IMR-90 (cell line): ENCODE measurements at regions not wholly inside any gene's neighbourhood (a gene's known extent, or its start where the extent isn't known, plus 50 kb on each side); places are given as distances from the start of the nearest gene placed in this dataset.

Source experiments
- CEBPB ChIP-seq: IDR thresholded peaks from 2 replicates; pipeline ENCODE4 v1.6.1; 2012; ENCODE audit warnings: low read depth, low read length, improper control_type of control experiment
- CHD1 ChIP-seq: IDR thresholded peaks from 2 replicates; pipeline ENCODE4 v1.6.1; 2012; ENCODE audit warnings: low read depth, low read length, improper control_type of control experiment
- FOS ChIP-seq: fragments of 150-350 bp; IDR thresholded peaks from 2 replicates; pipeline ENCODE4 v1.6.1; 2016; ENCODE audit warnings: low read depth, low read length
- MAFK ChIP-seq: IDR thresholded peaks from 2 replicates; pipeline ENCODE4 v1.6.1; 2012; ENCODE audit warnings: low read depth, low read length, improper control_type of control experiment
- MAZ ChIP-seq: IDR thresholded peaks from 2 replicates; pipeline ENCODE4 v1.6.1; 2012; ENCODE audit warnings: low read depth, mild to moderate bottlenecking, low read length, improper control_type of control experiment, moderate library complexity, borderline replicate concordance
- MXI1 ChIP-seq: IDR thresholded peaks from 2 replicates; pipeline ENCODE4 v1.6.1; 2012; ENCODE audit warnings: low read depth, mild to moderate bottlenecking, low read length, moderate library complexity, borderline replicate concordance
- POLR2A ChIP-seq: IDR thresholded peaks from 2 replicates; pipeline ENCODE4 v1.6.1; 2012; ENCODE audit warnings: mild to moderate bottlenecking, low read depth, low read length
- RAD21 ChIP-seq: IDR thresholded peaks from 2 replicates; pipeline ENCODE4 v1.6.1; 2012; ENCODE audit warnings: low read length, improper control_type of control experiment
- RCOR1 ChIP-seq: IDR thresholded peaks from 2 replicates; pipeline ENCODE4 v1.6.1; 2012; ENCODE audit warnings: mild to moderate bottlenecking, low read length, improper control_type of control experiment; ENCODE audit not compliant: insufficient replicate concordance
- RFX5 ChIP-seq: IDR thresholded peaks from 2 replicates; pipeline ENCODE4 v1.8.0; 2012; ENCODE audit warnings: low read depth, mild to moderate bottlenecking, low read length, moderate library complexity
- SMC3 ChIP-seq: fragments of 150-350 bp; IDR thresholded peaks from 2 replicates; pipeline ENCODE4 v1.6.1; 2016; ENCODE audit warnings: low read depth, mild to moderate bottlenecking, antibody characterized with exemption, low read length, moderate library complexity
- TF ChIP-seq, protein P1 (sequence below): conservative IDR thresholded peaks from 2 replicates; pipeline ENCODE4 v1.5.1; 2012; ENCODE audit warnings: mild to moderate bottlenecking, low read depth, low read length, improper control_type of control experiment
- TF ChIP-seq, protein P2 (sequence below): fragments of 150-350 bp; IDR thresholded peaks from 2 replicates; pipeline ENCODE4 v1.6.1; 2017; ENCODE audit warnings: mild to moderate bottlenecking, antibody characterized with exemption, low read length, low read depth
- TF ChIP-seq, protein P3 (sequence below): fragments of 150-350 bp; IDR thresholded peaks from 2 replicates; pipeline ENCODE4 v1.6.1; 2016; ENCODE audit warnings: low read depth, mild to moderate bottlenecking, low read length, moderate library complexity, borderline replicate concordance

DNA sequence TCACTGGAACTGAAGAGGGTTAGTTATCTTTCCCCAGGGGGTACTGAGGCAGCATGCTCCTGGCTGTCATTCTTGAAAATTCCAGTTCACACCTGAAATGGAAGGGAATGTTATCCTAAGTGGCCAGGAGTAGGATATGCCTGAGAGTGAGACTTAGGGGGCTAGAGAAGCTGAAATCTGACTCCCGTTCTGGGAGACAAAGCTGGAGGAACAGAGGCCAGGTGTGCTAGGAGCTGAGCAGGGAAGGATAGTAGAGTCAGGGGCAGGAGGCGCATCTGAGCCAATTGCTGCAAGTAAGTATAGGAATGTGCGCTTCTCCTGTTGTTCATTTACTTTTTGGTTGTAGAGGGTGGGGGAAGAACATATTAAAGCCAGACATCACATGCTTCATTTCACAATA lies 58.1 kb upstream of the KIAA1217 start:
- TF ChIP-seq, protein P1, sequence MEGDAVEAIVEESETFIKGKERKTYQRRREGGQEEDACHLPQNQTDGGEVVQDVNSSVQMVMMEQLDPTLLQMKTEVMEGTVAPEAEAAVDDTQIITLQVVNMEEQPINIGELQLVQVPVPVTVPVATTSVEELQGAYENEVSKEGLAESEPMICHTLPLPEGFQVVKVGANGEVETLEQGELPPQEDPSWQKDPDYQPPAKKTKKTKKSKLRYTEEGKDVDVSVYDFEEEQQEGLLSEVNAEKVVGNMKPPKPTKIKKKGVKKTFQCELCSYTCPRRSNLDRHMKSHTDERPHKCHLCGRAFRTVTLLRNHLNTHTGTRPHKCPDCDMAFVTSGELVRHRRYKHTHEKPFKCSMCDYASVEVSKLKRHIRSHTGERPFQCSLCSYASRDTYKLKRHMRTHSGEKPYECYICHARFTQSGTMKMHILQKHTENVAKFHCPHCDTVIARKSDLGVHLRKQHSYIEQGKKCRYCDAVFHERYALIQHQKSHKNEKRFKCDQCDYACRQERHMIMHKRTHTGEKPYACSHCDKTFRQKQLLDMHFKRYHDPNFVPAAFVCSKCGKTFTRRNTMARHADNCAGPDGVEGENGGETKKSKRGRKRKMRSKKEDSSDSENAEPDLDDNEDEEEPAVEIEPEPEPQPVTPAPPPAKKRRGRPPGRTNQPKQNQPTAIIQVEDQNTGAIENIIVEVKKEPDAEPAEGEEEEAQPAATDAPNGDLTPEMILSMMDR, result no peak
- no peak for TF ChIP-seq CHD1
- TF ChIP-seq, protein P2, sequence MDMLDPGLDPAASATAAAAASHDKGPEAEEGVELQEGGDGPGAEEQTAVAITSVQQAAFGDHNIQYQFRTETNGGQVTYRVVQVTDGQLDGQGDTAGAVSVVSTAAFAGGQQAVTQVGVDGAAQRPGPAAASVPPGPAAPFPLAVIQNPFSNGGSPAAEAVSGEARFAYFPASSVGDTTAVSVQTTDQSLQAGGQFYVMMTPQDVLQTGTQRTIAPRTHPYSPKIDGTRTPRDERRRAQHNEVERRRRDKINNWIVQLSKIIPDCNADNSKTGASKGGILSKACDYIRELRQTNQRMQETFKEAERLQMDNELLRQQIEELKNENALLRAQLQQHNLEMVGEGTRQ, result no peak
- no peak for TF ChIP-seq POLR2A
- no peak for TF ChIP-seq MAZ
- no peak for TF ChIP-seq RCOR1
- no peak for TF ChIP-seq SMC3
- TF ChIP-seq RAD21, result no peak
- TF ChIP-seq MAFK, result no peak
- TF ChIP-seq MXI1, result no peak
- no peak for TF ChIP-seq FOS
- TF ChIP-seq CEBPB, result no peak
- TF ChIP-seq, protein P3, sequence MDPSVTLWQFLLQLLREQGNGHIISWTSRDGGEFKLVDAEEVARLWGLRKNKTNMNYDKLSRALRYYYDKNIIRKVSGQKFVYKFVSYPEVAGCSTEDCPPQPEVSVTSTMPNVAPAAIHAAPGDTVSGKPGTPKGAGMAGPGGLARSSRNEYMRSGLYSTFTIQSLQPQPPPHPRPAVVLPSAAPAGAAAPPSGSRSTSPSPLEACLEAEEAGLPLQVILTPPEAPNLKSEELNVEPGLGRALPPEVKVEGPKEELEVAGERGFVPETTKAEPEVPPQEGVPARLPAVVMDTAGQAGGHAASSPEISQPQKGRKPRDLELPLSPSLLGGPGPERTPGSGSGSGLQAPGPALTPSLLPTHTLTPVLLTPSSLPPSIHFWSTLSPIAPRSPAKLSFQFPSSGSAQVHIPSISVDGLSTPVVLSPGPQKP, result no peak
- TF ChIP-seq RFX5, result no peak
